HG03066 (cell line): ENCODE measurements at regions not wholly inside any gene's neighbourhood (a gene's known extent, or its start where the extent isn't known, plus 50 kb on each side); places are given as distances from the start of the nearest gene placed in this dataset.
"Not testable (repeated sequence)": the region's sequence is repeated elsewhere in the genome, so short reads cannot be mapped to it uniquely, and the experiment has no call there.

ENCODE experiments used
- ATAC-seq: cut with Tn5 transposase; IDR thresholded peaks from one replicate; pipeline ENCODE4 v1.9.1; 2021; ENCODE audit warnings: low read depth; ENCODE audit not compliant: unreplicated experiment

- ATAC-seq, result no peak
Observed at GRCh38 chr2:183455056-183455455, 330.8 kb downstream of the NUP35 start.

GRCh38 chr2:183456177-183456576 lies 331.9 kb downstream of the NUP35 start:
- ATAC-seq, result no peak

GRCh38 chr2:183458460-183458859 lies 334.2 kb downstream of the NUP35 start:
- no peak for ATAC-seq

- ATAC-seq, result no peak
Observed at GRCh38 chr2:183459466-183459865, 335.2 kb downstream of the NUP35 start.

GRCh38 chr2:183463821-183464220 lies 339.6 kb downstream of the NUP35 start:
- no peak for ATAC-seq

- ATAC-seq, result no peak
Observed at GRCh38 chr2:183465048-183465447, 340.8 kb downstream of the NUP35 start.

GRCh38 chr2:183474912-183475695 lies 350.9 kb downstream of the NUP35 start:
- ATAC-seq, result no peak

GRCh38 chr2:183476490-183476889 lies 352.2 kb downstream of the NUP35 start:
- ATAC-seq, result no peak

GRCh38 chr2:183477296-183477695 lies 353.1 kb downstream of the NUP35 start:
- ATAC-seq, result no peak

- not testable (repeated sequence) for ATAC-seq
Observed at GRCh38 chr2:183478941-183479595, 354.8 kb downstream of the NUP35 start.

- no peak for ATAC-seq
Observed at GRCh38 chr2:183487326-183487725, 363.1 kb downstream of the NUP35 start.

GRCh38 chr2:183488421-183488820 lies 364.2 kb downstream of the NUP35 start:
- no peak for ATAC-seq

- no peak for ATAC-seq
Observed at GRCh38 chr2:183490489-183490888, 366.2 kb downstream of the NUP35 start.

GRCh38 chr2:183490914-183491313 lies 366.7 kb downstream of the NUP35 start:
- no peak for ATAC-seq

- ATAC-seq, result no peak
Observed at GRCh38 chr2:183493040-183493439, 368.8 kb downstream of the NUP35 start.

- ATAC-seq, result no peak
Observed at GRCh38 chr2:183495079-183495478, 370.8 kb downstream of the NUP35 start.

GRCh38 chr2:183495589-183496267 lies 371.5 kb downstream of the NUP35 start:
- ATAC-seq, result no peak

GRCh38 chr2:183497861-183498260 lies 373.6 kb downstream of the NUP35 start:
- no peak for ATAC-seq

- no peak for ATAC-seq
Observed at GRCh38 chr2:183505911-183506310, 381.7 kb downstream of the NUP35 start.

- ATAC-seq, result no peak
Observed at GRCh38 chr2:183511154-183511553, 386.9 kb downstream of the NUP35 start.

- ATAC-seq, result no peak
Observed at GRCh38 chr2:183519371-183520056, 395.3 kb downstream of the NUP35 start.
